Fibroblast of lung (primary cell): ENCODE measurements at regions not wholly inside any gene's neighbourhood (a gene's known extent, or its start where the extent isn't known, plus 50 kb on each side); places are given as distances from the start of the nearest gene placed in this dataset.

Source experiments
- DNase-seq, 2 donors: peaks; one replicate each; pipeline versions ENCODE4 v3.0.0 to v3.0.0-alpha.2; 2010; ENCODE audit warnings: low read depth in 2 of 2
- H2AFZ ChIP-seq: 2 replicates; pipeline ENCODE4 v1.5.1; 2012; ENCODE audit warnings: low read length, control low read depth, inconsistent platforms
- H3K27ac ChIP-seq: 2 replicates; pipeline ENCODE4 v1.5.1; 2011; ENCODE audit warnings: low read length, control low read depth; ENCODE audit not compliant: insufficient read depth
- H3K27me3 ChIP-seq: 2 replicates; pipeline ENCODE4 v1.5.1; 2011; ENCODE audit warnings: mild to moderate bottlenecking, low read length; ENCODE audit not compliant: control insufficient read depth, insufficient read depth
- H3K36me3 ChIP-seq: 2 replicates; pipeline ENCODE4 v1.5.1; 2011; ENCODE audit warnings: low read length; ENCODE audit not compliant: control insufficient read depth, insufficient read depth
- H3K4me1 ChIP-seq: 2 replicates; pipeline ENCODE4 v1.5.1; 2011; ENCODE audit warnings: low read length; ENCODE audit not compliant: control insufficient read depth, insufficient read depth; ENCODE audit errors: extremely low read depth
- H3K4me2 ChIP-seq: 2 replicates; pipeline ENCODE4 v1.5.1; 2011; ENCODE audit warnings: low read length, control low read depth; ENCODE audit not compliant: insufficient read depth; ENCODE audit errors: extremely low read depth
- H3K4me3 ChIP-seq, 4 experiments: fragments of 200-600 bp in 1 of 4; sonication (generic) in 1 of 4; replicated peaks in 1 of 4; 2 replicates each; pipeline ENCODE4 v1.5.1; 2011 to 2016; ENCODE audit warnings: low read length in 4 of 4, low read depth in 3 of 4, mild to moderate bottlenecking in 3 of 4, control low read depth in 2 of 4, inconsistent platforms in 1 of 4, mixed read lengths in 1 of 4; ENCODE audit not compliant: insufficient read depth in 1 of 4; ENCODE audit errors: control extremely low read depth in 1 of 4
- H3K79me2 ChIP-seq: 2 replicates; pipeline ENCODE4 v1.5.1; 2012; ENCODE audit warnings: mild to moderate bottlenecking, low read length, inconsistent platforms; ENCODE audit not compliant: control insufficient read depth, insufficient read depth
- H3K9ac ChIP-seq: 2 replicates; pipeline ENCODE4 v1.5.1; 2011; ENCODE audit warnings: mild to moderate bottlenecking, low read length, control low read depth; ENCODE audit not compliant: insufficient read depth
- H3K9me3 ChIP-seq: 2 replicates; pipeline ENCODE4 v1.5.1; 2012; ENCODE audit warnings: low read depth, low read length; ENCODE audit not compliant: control insufficient read depth, insufficient read depth
- H4K20me1 ChIP-seq: 2 replicates; pipeline ENCODE4 v1.5.1; 2011; ENCODE audit warnings: low read length; ENCODE audit not compliant: control insufficient read depth, insufficient read depth; ENCODE audit errors: extremely low read depth
- CTCF ChIP-seq, 2 donors: IDR thresholded peaks in 1 of 2; conservative IDR thresholded peaks in 1 of 2; 1 replicate in 1 of 2; 2 replicates in 1 of 2; pipeline ENCODE4 v1.5.1; 2011 to 2012; ENCODE audit warnings: low read length in 2 of 2, control low read depth in 1 of 2, inconsistent platforms in 1 of 2, low read depth in 1 of 2, mild to moderate bottlenecking in 1 of 2
- EZH2 ChIP-seq: IDR thresholded peaks from 2 replicates; pipeline ENCODE4 v1.5.1; 2012; ENCODE audit warnings: low read length, control low read depth, mild to moderate bottlenecking; ENCODE audit errors: missing control alignments

GRCh38 chr4:171534391-171534790 lies 278.8 kb upstream of the GALNTL6 start:
- no peak for DNase-seq
- no peaks in the 10 kb centered on the region for H3K9me3 ChIP-seq
- no peak overlapping the region for H3K4me3 ChIP-seq
- H3K9ac ChIP-seq, result no peak overlapping the region
- TF ChIP-seq EZH2 (no peak), CTCF (conservative IDR thresholded peaks at IDR 0.05 in 1 of 2, IDR thresholded peaks at IDR 0.05 in 1 of 2; ENCODE audit: low read depth in 1 of 2, low read length in 2 of 2) (no peak)
- no peaks in the 10 kb centered on the region for H3K36me3 ChIP-seq
- H4K20me1 ChIP-seq, result no peaks in the 10 kb centered on the region
- no peaks in the 10 kb centered on the region for H3K27me3 ChIP-seq
- H2AFZ ChIP-seq, result no peak overlapping the region
- H3K27ac ChIP-seq, result no peak overlapping the region
- H3K4me2 ChIP-seq, result no peak overlapping the region
- H3K79me2 ChIP-seq, result no peaks in the 10 kb centered on the region
- H3K4me1 ChIP-seq, result no peaks in the 10 kb centered on the region

- Histone ChIP-seq H3K9ac (no peak overlapping the region), H3K79me2 (no peaks in the 10 kb centered on the region), H3K4me3 (no peak overlapping the region), H3K36me3 (no peaks in the 10 kb centered on the region), H3K9me3 (no peaks in the 10 kb centered on the region), H3K4me2 (no peak overlapping the region), H3K4me1 (no peaks in the 10 kb centered on the region), H2AFZ (no peak overlapping the region), H3K27ac (no peak overlapping the region), H4K20me1 (no peaks in the 10 kb centered on the region), H3K27me3 (no peaks in the 10 kb centered on the region)
- TF ChIP-seq EZH2 (no peak), CTCF (conservative IDR thresholded peaks at IDR 0.05 in 1 of 2, IDR thresholded peaks at IDR 0.05 in 1 of 2; ENCODE audit: low read depth in 1 of 2, low read length in 2 of 2) (no peak)
- no peak for DNase-seq
These were observed 280.2 kb upstream of the GALNTL6 start for GRCh38 chr4:171532968-171533367.

GRCh38 chr4:171524903-171525302 lies 288.3 kb upstream of the GALNTL6 start:
- Histone ChIP-seq H2AFZ (no peak overlapping the region), H3K27ac (no peak overlapping the region), H3K27me3 (no peaks in the 10 kb centered on the region), H4K20me1 (no peaks in the 10 kb centered on the region), H3K9ac (no peak overlapping the region), H3K4me1 (no peaks in the 10 kb centered on the region), H3K4me2 (no peak overlapping the region), H3K79me2 (no peaks in the 10 kb centered on the region), H3K36me3 (no peaks in the 10 kb centered on the region), H3K4me3 (no peak overlapping the region), H3K9me3 (no peaks in the 10 kb centered on the region)
- no peak for TF ChIP-seq CTCF (conservative IDR thresholded peaks at IDR 0.05 in 1 of 2, IDR thresholded peaks at IDR 0.05 in 1 of 2; ENCODE audit: low read depth in 1 of 2, low read length in 2 of 2)
- no peak for TF ChIP-seq EZH2
- no peak for DNase-seq
